ENCODE measurements at regions not wholly inside any gene's neighbourhood (a gene's known extent, or its start where the extent isn't known, plus 50 kb on each side); places are given as distances from the start of the nearest gene placed in this dataset.

- no peak overlapping the region for H2BK5ac ChIP-seq (ENCODE audit: low read depth, low read length)
- no peak overlapping the region for H4K8ac ChIP-seq (ENCODE audit: extremely low read depth, insufficient read depth, low read length)
- no peak overlapping the region for H3K18ac ChIP-seq (ENCODE audit: extremely low read depth, low read length)
- no peak for FAIRE-seq
- H3K23me2 ChIP-seq (ENCODE audit: low read depth, low read length): no peaks in the 10 kb centered on the region
- H3K27ac ChIP-seq (ENCODE audit: low read depth, low read length): no peak overlapping the region
- H3K4me3 ChIP-seq (ENCODE audit: extremely low read depth in 1 of 4, insufficient read depth in 2 of 4, low read depth in 3 of 4, low read length in 4 of 4): no peak overlapping the region
- no peaks in the 10 kb centered on the region for H3K27me3 ChIP-seq (replicated peaks in 1 of 4; ENCODE audit: control insufficient read depth in 3 of 4, extremely low read depth in 1 of 4, insufficient read depth in 3 of 4, low read length in 3 of 4)
- H2BK15ac ChIP-seq (ENCODE audit: low read length): no peak overlapping the region
- no peak overlapping the region for H3K4ac ChIP-seq (replicated peaks; ENCODE audit: insufficient read length, low read depth, low read length)
- no peak overlapping the region for H4K91ac ChIP-seq (replicated peaks; ENCODE audit: insufficient read length, low read length)
- CTCF ChIA-PET (ENCODE audit: partially characterized antibody): interaction anchor here (2.1 kb wide), 1 partner anchor 25 kb away, joined by 11 read pairs; no protein-coding TSS in a partner anchor
- H2AK5ac ChIP-seq (ENCODE audit: low read depth, low read length): no peak overlapping the region
- no peak overlapping the region for H2BK12ac ChIP-seq (ENCODE audit: low read depth, low read length)
- no peaks in the 10 kb centered on the region for H3K36me3 ChIP-seq (ENCODE audit: control insufficient read depth in 2 of 4, insufficient read depth in 4 of 4, low read length in 3 of 4)
- no peak overlapping the region for H3K4me2 ChIP-seq (ENCODE audit: insufficient read depth in 1 of 2, low read depth in 2 of 2, low read length in 2 of 2)
- H4K5ac ChIP-seq (ENCODE audit: insufficient read length, low read depth, low read length): no peak overlapping the region
- no peak for DNase-seq (ENCODE audit: low read depth in 1 of 2, low spot score in 2 of 2)
- H3K9me3 ChIP-seq (ENCODE audit: insufficient read depth in 2 of 2, low read depth in 1 of 2, low read length in 1 of 2): peaks cover 0 to 11% of the 10 kb centered on the region in 2 experiments; a peak in 1 of 4 replicates
- H3K4me1 ChIP-seq (replicated peaks in 1 of 4; ENCODE audit: control insufficient read depth in 3 of 4, insufficient read depth in 4 of 4, low read length in 3 of 4): no peaks in the 10 kb centered on the region
- H2BK120ac ChIP-seq (replicated peaks; ENCODE audit: low read depth, low read length): no peak overlapping the region
- H3K79me2 ChIP-seq (ENCODE audit: control insufficient read depth in 1 of 2, insufficient read depth in 2 of 2, low read length in 2 of 2): no peaks in the 10 kb centered on the region
- no peaks in the 10 kb centered on the region for H4K20me1 ChIP-seq (replicated peaks in 1 of 2; ENCODE audit: control insufficient read depth in 1 of 2, insufficient read depth in 2 of 2, low read length in 2 of 2)
- no peak for TF ChIP-seq ZNF274 (IDR thresholded peaks at IDR 0.05; ENCODE audit: borderline replicate concordance, extremely low read depth, low read length)
- 85% methylated on average over 12 of the region's 12 CpGs; no CpG with 5 or more reads in 1 of the 2 experiments for WGBS, 2 experiments (ENCODE audit: extremely low coverage in 1 of 2, insufficient coverage in 1 of 2, insufficient read length in 1 of 2, insufficient replicate concordance in 2 of 2, low coverage in 1 of 2, low lambda C conversion rate in 2 of 2, missing lambda C conversion rate in 1 of 2)
- no peak overlapping the region for H3K56ac ChIP-seq (replicated peaks; ENCODE audit: insufficient read length, low read depth, low read length)
- no peak overlapping the region for H3K14ac ChIP-seq (ENCODE audit: insufficient read length)
- no peak overlapping the region for H3K9ac ChIP-seq (replicated peaks in 1 of 4; ENCODE audit: extremely low read depth in 1 of 4, low read depth in 3 of 4, low read length in 3 of 4)
- H3K79me1 ChIP-seq (ENCODE audit: low read depth, low read length): no peaks in the 10 kb centered on the region
- H2BK20ac ChIP-seq (ENCODE audit: low read length): no peak overlapping the region
- POLR2A ChIA-PET (ENCODE audit: partially characterized antibody): no interaction called here
- no peak overlapping the region for H2AFZ ChIP-seq (ENCODE audit: low read length)
- no peak overlapping the region for H3K23ac ChIP-seq (ENCODE audit: insufficient read length)
Observed at GRCh38 chr2:241976296-241976695, 106.8 kb downstream of the RTP5 start.

Measured in H1 (cell line).